GM21717 (cell line): ENCODE measurements at regions not wholly inside any gene's neighbourhood (a gene's known extent, or its start where the extent isn't known, plus 50 kb on each side); places are given as distances from the start of the nearest gene placed in this dataset.

Experiments
- ATAC-seq: cut with Tn5 transposase; IDR thresholded peaks from one replicate; pipeline ENCODE4 v1.9.1; 2021; ENCODE audit warnings: mild to moderate bottlenecking, moderate library complexity; ENCODE audit not compliant: unreplicated experiment

DNA sequence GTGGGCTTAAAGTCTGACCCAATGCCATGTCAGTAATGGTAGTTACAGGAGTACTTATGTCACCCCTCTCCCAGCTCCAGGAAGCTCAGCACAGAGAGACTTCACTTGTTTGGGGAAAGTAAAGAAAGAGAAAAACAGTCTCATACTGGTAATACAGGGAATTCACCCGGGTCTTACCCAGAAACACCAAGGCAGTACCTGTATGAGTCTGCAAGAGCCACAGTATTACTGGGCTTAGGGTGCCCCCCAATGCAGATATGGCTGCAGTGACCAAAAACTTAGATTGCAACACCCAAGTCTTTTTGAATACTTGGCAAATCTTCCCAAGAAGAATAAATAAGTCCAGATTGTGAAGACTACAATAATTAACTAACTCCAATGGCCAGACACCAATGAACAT, 622.1 kb downstream of the IGSF11 start:
- peak; percentile 97 for ATAC-seq

DNA sequence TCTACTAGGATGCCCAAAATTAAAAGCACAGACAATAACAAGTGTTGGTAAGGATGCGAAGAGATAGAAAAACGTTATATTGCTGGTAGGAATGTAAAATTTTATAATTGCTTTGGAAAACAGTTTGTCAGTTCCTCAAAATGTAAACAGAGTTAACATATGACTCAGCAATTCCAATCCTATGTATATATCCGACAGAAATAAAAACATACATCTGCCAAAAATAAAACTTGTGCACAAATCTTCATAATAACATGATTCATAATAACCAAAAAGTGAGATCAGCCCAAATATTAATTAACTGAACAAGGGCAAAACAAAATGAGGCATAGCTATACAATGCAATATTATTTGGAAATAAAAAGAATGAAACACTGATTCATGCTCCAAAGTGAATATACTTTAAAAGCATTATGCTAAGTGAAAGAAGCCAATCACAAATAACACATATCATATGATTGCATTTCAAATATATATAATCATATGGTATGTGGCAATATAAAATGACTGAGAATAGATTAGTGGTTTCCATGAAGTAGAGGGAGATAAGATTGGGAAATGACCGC, 609.3 kb downstream of the IGSF11 start:
- ATAC-seq = no peak

DNA sequence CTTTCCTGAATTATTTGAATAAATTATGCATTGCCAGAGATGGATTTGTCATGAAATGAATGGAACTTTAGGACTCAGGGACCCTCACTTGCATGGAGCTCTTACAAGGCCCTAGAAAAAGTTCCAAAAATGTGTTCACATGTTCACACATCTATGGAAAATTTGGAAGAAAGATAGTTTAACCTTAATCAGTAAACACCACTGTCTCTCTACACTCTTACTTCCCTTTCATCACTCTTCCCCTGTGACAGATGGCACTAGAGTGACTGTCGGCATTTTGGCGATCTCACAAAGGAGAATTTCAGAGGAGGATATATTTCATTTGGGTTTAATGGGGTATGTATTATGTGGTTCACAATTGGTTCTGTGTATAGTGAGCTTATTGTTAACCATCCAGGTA, 600.8 kb downstream of the IGSF11 start:
- no peak for ATAC-seq

GRCh38 chr3:118435851-118436350, 598.7 kb downstream of the IGSF11 start:
- ATAC-seq = no peak

- ATAC-seq = no peak
Measured at GRCh38 chr3:118436697-118437262, 597.9 kb downstream of the IGSF11 start.

DNA sequence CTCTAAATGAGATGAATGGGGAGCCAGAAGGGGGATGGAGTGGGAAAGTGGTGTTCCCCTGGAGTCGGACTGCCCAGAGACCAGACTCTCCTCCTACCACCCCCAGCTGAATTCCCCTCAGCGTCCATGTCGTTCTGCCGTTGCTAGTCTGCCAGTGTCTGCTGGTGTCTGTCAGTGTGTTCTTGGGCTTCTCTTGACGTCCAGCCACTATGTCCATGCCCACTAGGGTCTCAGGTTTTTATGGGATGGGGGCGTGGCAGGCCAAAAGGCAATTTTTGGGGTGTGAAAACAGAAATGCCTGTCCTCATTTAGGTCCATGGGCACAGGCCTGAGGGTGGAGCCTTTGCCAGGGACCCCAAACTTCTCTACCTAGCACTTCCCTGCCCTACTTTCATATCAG, 589.6 kb downstream of the IGSF11 start:
- no peak for ATAC-seq

GRCh38 chr3:118447339-118447738, 587.3 kb downstream of the IGSF11 start:
- ATAC-seq = no peak

DNA sequence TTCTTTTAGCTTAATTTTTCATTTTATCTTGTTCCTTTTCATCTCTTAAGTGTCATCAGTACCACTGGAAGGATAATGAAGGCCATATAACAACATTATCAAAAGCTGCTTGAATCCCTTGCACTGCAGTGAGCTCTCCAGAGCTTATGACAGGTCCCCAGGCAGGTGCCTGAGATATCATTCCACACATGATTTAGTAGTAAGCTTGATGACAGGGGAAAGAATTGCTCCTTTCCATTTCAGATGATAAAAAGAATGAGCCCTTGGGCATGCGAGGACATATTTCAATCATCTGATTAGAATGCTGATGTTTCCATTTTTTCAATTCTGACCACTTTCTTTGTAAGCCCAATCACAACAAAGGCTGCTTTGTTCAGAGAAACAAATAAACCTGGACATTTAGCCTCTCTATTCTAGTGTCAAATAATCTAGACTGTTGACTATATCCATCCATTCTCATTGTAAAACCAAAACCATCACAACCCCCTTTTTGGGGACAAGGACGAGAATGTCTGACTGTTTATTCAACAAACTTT, 567.8 kb downstream of the IGSF11 start:
- ATAC-seq = no peak

GRCh38 chr3:118468801-118469200, 565.8 kb downstream of the IGSF11 start:
- no peak for ATAC-seq

- no peak for ATAC-seq
Measured at GRCh38 chr3:118472586-118472985, 562.1 kb downstream of the IGSF11 start.

DNA sequence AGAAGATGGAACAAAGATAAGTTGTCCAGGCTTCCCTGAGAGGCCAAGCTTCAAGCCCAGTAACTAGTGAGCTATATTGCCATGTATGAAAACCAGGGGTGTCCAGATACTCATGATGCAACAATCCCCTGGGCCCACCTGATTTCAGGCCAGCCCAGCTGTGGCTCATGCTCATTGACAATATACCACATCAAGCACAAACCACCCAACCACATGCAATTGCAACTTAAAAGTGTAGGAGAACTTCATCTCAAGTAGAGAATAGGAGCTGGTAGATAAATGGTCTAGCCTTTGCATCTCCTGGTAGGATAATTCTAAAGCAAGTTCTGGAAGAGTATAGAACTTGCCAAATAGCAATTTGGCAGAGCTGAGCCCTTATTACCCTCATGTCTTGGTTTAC, 561.3 kb downstream of the IGSF11 start:
- ATAC-seq = no peak

DNA sequence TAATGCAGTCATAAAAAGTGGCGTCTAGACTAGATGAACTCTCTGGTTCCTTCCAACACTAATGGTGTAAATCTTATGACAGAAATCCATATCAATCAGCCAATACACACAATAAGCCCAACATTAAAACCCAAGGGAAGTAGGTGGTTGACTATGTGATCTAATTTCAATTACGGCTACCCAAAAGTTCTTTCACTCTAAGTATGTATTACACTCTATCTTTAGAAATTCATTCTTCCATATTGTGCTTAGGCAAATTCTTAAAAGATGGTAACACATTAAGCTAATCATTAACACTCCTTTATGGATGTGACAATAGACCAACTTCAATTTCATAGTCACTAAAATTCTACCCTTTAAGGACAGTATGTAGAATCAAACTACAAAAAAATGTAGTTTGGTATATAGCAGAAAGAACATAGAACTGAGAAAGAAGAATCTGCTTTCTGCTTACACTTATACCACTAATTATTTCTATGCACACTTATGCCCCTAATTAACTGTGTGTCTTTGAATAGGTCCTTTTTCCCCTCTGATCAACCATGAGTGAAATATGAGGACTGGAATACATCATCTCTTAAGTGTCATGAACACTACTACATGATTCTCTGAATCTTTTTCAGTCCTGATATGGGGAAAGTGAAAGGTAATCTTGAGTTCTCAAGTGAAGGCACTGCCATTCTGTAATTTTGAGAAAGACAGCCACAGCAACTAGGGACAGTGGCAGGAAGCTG, 557.6 kb downstream of the IGSF11 start:
- peak; percentile 62 for ATAC-seq

DNA sequence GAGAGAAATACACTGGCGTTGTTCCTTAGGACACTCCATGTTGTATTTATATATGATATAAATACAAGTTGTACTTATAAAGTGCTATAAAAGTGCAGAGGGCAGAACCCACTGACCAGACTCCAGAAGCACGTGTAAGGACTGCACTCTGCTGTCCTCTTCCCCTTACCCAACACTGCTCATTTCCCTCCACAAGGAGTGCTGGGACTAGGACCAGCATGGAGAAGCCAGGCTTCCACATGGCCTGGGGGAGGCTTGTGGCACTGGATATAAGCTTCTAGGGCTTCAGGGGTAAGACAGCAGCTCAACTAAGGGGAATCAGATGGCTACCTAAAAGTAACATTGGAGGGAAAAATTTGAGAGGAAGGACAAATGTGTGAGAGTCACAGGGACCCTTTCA, 556.9 kb downstream of the IGSF11 start:
- no peak for ATAC-seq

GRCh38 chr3:118478706-118479276, 555.9 kb downstream of the IGSF11 start:
- ATAC-seq = no peak

DNA sequence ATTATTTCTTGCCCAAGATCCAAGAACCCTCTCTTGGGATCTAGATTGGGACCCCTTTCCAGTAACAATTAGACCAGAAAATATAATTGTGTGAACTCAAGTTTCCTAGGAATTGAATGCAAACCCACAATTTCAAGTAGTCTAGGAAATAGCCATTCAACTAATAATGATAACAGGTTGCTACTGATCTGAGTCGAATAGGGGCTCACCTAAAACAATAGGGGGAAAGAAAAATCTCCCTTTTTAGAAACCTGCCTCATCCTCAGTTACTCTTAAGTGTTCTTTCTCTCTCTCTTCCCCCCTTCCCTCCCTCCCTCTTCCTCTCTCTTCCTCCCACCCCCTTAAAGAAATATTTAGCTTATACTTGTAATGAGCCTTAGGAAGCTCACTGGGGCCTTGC, 555.3 kb downstream of the IGSF11 start:
- ATAC-seq = no peak

DNA sequence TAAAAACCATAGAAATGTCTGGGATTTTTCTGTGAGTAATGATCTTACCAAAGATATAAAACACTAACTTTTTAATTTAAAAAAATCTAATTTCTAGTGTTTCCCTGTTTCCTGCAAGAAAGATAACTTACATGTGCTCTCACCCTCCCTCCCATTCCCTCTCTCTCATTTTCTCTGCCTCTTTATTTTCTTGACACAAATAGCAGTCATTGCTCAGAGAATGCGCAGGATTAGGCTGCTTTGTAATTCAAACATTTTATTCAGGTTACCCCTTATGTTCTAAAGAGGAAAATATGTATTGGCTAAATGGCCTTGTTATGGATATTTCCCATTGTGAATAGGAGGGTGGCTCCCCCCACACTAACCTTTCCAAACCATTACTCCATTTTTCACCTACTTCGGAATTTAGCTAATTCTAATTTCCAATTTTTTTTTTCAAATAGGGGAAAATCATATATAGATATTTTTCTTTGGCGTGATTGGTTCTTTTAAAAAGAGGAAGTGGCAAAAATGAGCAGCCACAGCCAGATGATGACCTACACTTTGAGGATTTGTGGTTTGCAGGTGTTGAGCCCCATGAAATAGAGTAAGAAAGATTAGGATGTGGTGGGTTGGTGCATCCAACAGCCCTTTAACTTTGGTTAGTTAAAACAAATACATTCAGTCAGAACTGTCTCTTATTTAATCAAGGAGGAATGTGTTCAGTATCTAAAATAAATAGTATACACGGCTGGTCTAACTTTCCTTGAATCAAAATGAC, 554.4 kb downstream of the IGSF11 start:
- peak; percentile 44 for ATAC-seq

DNA sequence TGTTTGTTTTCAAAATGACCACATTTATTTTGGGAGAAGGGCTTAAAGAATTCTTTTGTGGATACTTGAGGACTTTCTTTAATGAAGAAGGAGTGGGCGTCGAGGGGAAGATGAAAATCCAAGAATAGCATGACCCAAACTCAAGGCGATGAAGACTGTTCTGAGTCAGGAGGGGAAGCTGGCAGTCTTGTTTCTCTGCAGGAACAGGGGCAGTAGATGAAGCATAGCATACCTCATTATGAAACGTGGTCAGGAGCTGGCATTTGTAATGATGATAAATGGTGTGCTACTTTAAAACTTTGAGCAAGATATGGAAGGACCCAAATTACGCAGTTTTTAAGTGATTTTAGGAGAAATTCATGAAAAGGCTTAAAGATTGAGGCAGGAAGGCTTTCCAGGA, 549.0 kb downstream of the IGSF11 start:
- ATAC-seq = peak; percentile 70

- no peak for ATAC-seq
Measured at GRCh38 chr3:118487734-118488133, 546.9 kb downstream of the IGSF11 start.

- ATAC-seq = no peak
Measured at GRCh38 chr3:118488732-118489131, 545.9 kb downstream of the IGSF11 start.

DNA sequence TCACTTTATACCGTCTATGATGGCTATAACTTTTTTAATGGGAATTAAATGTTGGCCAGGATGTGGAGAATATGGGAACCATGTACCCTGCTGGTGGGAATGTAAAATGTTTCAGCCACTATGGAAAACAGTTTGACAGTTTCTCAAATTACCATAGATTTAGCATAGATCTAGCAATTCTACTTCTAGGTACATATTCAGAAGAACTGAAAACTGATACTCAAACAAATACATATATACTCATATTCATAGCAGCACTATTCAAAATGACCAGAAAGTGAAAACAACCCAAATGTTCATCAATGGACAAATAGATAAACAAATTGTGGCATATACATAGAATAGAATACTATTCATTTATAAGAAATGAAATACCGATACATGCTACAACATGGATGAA, 539.4 kb downstream of the IGSF11 start:
- no peak for ATAC-seq

- no peak for ATAC-seq
Measured at GRCh38 chr3:118497274-118497673, 537.4 kb downstream of the IGSF11 start.
